Loucy (cell line): ENCODE measurements at regions not wholly inside any gene's neighbourhood (a gene's known extent, or its start where the extent isn't known, plus 50 kb on each side); places are given as distances from the start of the nearest gene placed in this dataset.

ENCODE experiments used
- CTCF ChIP-seq: fragments of 200-600 bp; sonication (generic); conservative IDR thresholded peaks from 2 replicates; pipeline ENCODE4 v1.5.1; 2014; ENCODE audit warnings: mild to moderate bottlenecking, antibody characterized with exemption, low read length
- EZH2phosphoT487 ChIP-seq: fragments of 200-600 bp; IDR thresholded peaks from 2 replicates; pipeline ENCODE4 v1.6.1; 2018; ENCODE audit warnings: antibody characterized with exemption, mild to moderate bottlenecking, moderate library complexity, borderline replicate concordance

DNA sequence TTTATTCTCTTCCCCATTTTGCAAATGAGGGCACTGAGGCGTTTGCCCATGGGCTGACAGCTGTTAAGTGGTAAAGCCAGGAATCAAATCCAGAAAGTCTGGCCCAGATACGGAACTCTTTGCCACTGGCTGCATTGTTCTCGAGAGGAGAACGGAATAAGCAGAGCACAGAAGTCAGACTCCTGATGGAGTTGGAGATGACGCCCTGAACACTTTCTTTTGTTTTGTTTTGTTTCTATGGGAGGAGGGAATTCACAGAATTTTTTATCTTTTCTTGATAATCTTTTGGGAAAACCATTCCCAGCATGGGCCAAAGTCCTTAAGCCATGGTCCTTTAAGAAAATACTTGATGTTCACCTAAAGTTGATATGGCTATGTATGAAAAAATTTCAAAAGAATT lies 322.2 kb downstream of the RDH14 start:
- TF ChIP-seq CTCF: no peak
- TF ChIP-seq EZH2phosphoT487: no peak
